Naive thymus-derived CD4-positive, alpha-beta T cell (primary cell): ENCODE measurements at regions not wholly inside any gene's neighbourhood (a gene's known extent, or its start where the extent isn't known, plus 50 kb on each side); places are given as distances from the start of the nearest gene placed in this dataset.

ENCODE experiments used
- ATAC-seq: fragments of 150-1000 bp; cut with Tn5 transposase; 2 replicates; pipeline ENCODE4 v1.10.0; 2021; ENCODE audit warnings: mild to moderate bottlenecking, moderate library complexity
- CTCF ChIA-PET: fragments of 350-600 bp; sonication (Branson Sonifier 250); formaldehyde crosslinking; loops from one replicate; lab custom pipeline; 2021; ENCODE audit warnings: antibody characterized with exemption; lab: Charles Lee
- POLR2A ChIA-PET: fragments of 350-600 bp; sonication (Branson Sonifier 250); formaldehyde crosslinking; loops from one replicate; lab custom pipeline; 2021; ENCODE audit warnings: antibody characterized with exemption, inconsistent platforms; lab: Charles Lee
- DNase-seq, 9 donors: peaks; one replicate each; pipeline versions ENCODE4 v3.0.0 to v3.0.0-alpha.2; 2020 to 2022; ENCODE audit warnings: mixed read lengths in 1 of 9
- H3K27ac ChIP-seq: one replicate; pipeline ENCODE4 v1.7.0; 2013; ENCODE audit warnings: mild to moderate bottlenecking, low read depth, low read length, moderate library complexity
- H3K27me3 ChIP-seq, 2 donors: one replicate each; pipeline ENCODE4 v1.7.0; 2013; ENCODE audit warnings: low read length in 2 of 2, mild to moderate bottlenecking in 2 of 2, moderate library complexity in 2 of 2; ENCODE audit not compliant: control insufficient read depth in 2 of 2, insufficient read depth in 2 of 2
- H3K36me3 ChIP-seq, 3 experiments: 1 replicate in 2 of 3; 2 replicates in 1 of 3; pipeline ENCODE4 v1.7.0; 2013; ENCODE audit warnings: low read length in 3 of 3, mild to moderate bottlenecking in 3 of 3, moderate library complexity in 1 of 3; ENCODE audit not compliant: insufficient read depth in 3 of 3, control insufficient read depth in 2 of 3
- H3K4me1 ChIP-seq, 2 donors: one replicate each; pipeline ENCODE4 v1.7.0; 2013; ENCODE audit warnings: low read length in 2 of 2, mild to moderate bottlenecking in 2 of 2, moderate library complexity in 1 of 2; ENCODE audit not compliant: control insufficient read depth in 2 of 2, insufficient read depth in 2 of 2
- H3K4me3 ChIP-seq: 2 replicates; pipeline ENCODE4 v1.7.0; 2013; ENCODE audit warnings: mild to moderate bottlenecking, low read length
- H3K9me3 ChIP-seq, 3 experiments: 1 replicate in 2 of 3; 2 replicates in 1 of 3; pipeline ENCODE4 v1.7.0; 2013; ENCODE audit warnings: low read length in 3 of 3; ENCODE audit not compliant: control insufficient read depth in 2 of 3
- H3K27ac Mint-ChIP-seq, 9 donors: one replicate each; pipeline ENCODE4 v1.8.0; 2020 to 2022; ENCODE audit warnings: mixed read lengths in 9 of 9, mild to moderate bottlenecking in 8 of 9, moderate library complexity in 5 of 9, inconsistent platforms in 2 of 9
- H3K27me3 Mint-ChIP-seq, 5 donors: one replicate each; pipeline ENCODE4 v1.8.0; 2021 to 2022; ENCODE audit warnings: mixed read lengths in 5 of 5, mild to moderate bottlenecking in 1 of 5
- H3K36me3 Mint-ChIP-seq, 5 donors: one replicate each; pipeline ENCODE4 v1.8.0; 2020 to 2022; ENCODE audit warnings: mixed read lengths in 5 of 5, mild to moderate bottlenecking in 3 of 5, inconsistent platforms in 1 of 5
- H3K4me1 Mint-ChIP-seq, 7 donors: one replicate each; pipeline ENCODE4 v1.8.0; 2020 to 2022; ENCODE audit warnings: mixed read lengths in 7 of 7, mild to moderate bottlenecking in 3 of 7, inconsistent platforms in 1 of 7
- H3K4me3 Mint-ChIP-seq, 10 donors: one replicate each; pipeline ENCODE4 v1.8.0; 2020 to 2022; ENCODE audit warnings: mild to moderate bottlenecking in 10 of 10, mixed read lengths in 10 of 10, moderate library complexity in 6 of 10, inconsistent platforms in 2 of 10
- H3K9me3 Mint-ChIP-seq, 11 donors: one replicate each; pipeline ENCODE4 v1.8.0; 2020 to 2022; ENCODE audit warnings: mixed read lengths in 11 of 11, mild to moderate bottlenecking in 4 of 11, inconsistent platforms in 1 of 11, moderate library complexity in 1 of 11
- intact Hi-C, 2 donors: fragments of 100-400 bp; cut with micrococcal nuclease; formaldehyde crosslinking; loops; one replicate each; pipeline ENCODE4 v1.15.1; 2023

DNA sequence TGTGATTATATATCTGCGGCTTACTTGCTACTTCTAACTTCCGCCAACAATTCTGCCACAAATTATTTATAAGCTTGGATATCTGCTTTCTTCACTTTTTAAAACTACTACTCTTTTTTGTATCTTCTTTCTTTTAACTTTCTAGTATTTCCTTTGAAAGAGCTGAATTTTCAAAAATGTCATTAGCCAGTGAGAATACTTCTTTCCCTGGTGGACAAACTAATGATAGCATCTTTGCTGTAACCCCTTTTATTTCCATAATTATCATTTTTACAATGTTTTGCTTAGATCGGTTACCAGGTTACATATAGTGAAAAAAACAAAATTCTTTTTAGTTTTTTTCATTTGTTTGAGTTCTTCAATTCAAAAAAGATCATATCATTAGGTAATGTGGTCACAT is 355.9 kb upstream of the ADGRL4 start:
- Mint-ChIP-seq H3K4me1 (peaks cover 0 to 2% (median 0%) of the 10 kb centered on the region in 7 donors), H3K27me3 (no peaks in the 10 kb centered on the region), H3K36me3 (no peaks in the 10 kb centered on the region), H3K9me3 (peaks cover 0 to 5% (median 0%) of the 10 kb centered on the region in 11 donors), H3K4me3 (no peak overlapping the region), H3K27ac (no peak overlapping the region)
- H3K4me3 ChIP-seq: no peak overlapping the region
- H3K9me3 ChIP-seq: no peaks in the 10 kb centered on the region
- H3K27ac ChIP-seq: no peak overlapping the region
- ChIA-PET CTCF (no interaction called here), POLR2A (no interaction called here)
- no peaks in the 10 kb centered on the region for H3K36me3 ChIP-seq
- no peaks in the 10 kb centered on the region for H3K27me3 ChIP-seq
- intact Hi-C loops: no loop called here
- no peak for DNase-seq
- no peaks in the 10 kb centered on the region for H3K4me1 ChIP-seq
- ATAC-seq: no peak

DNA sequence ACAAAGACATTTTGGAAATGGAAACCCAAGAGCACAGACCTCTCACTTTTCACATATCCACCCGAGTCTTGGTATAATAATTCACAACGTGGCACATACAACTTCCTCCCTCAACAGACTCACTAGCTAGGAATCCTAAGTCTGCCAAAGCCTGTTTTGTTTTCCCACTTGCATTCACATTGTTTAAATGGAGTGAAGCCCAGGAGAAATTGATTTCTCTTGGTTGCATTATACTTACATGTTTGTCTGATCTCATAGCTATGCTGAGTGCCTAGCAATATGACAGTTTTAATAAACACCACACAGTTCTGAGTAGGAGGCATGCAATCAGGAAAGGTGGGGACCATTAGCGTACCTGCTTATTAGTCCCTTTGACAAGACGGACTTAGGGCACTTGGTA is 348.6 kb upstream of the ADGRL4 start:
- POLR2A ChIA-PET: no interaction called here
- Histone ChIP-seq H3K27me3 (no peaks in the 10 kb centered on the region), H3K4me3 (no peak overlapping the region), H3K9me3 (no peaks in the 10 kb centered on the region), H3K4me1 (no peaks in the 10 kb centered on the region), H3K36me3 (no peaks in the 10 kb centered on the region), H3K27ac (no peak overlapping the region)
- ATAC-seq (no peak), DNase-seq (no peak)
- Mint-ChIP-seq H3K27me3 (no peaks in the 10 kb centered on the region), H3K36me3 (no peaks in the 10 kb centered on the region), H3K27ac (no peak overlapping the region), H3K9me3 (peaks cover 0 to 2% (median 0%) of the 10 kb centered on the region in 11 donors), H3K4me1 (no peaks in the 10 kb centered on the region), H3K4me3 (no peak overlapping the region)
- CTCF ChIA-PET: no interaction called here
- intact Hi-C loops: no loop called here

DNA sequence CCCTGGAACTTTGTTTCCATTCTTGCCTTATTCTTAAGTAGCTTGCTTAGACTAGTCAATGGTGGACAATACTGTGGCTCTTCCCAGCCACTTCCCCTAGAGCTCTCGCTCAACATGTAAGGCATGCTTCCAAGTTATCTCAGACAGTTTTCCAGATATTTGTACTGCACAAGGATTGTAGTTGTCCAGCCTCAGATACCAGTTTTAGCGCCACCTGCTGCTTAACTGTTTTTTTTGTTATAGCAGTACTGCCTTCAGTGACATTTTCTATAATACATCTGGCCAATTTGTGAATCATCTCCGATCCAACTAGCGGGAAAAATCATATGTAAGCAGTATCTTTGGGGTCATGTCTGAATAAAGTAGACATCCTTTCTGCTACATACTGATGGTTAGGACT is 346.7 kb upstream of the ADGRL4 start:
- no peak overlapping the region for H3K4me3 ChIP-seq
- ChIA-PET POLR2A (no interaction called here), CTCF (no interaction called here)
- no peak overlapping the region for H3K27ac ChIP-seq
- no peaks in the 10 kb centered on the region for H3K27me3 Mint-ChIP-seq
- H3K4me3 Mint-ChIP-seq: no peak overlapping the region
- H3K36me3 ChIP-seq: no peaks in the 10 kb centered on the region
- H3K9me3 Mint-ChIP-seq: peaks cover 0 to 2% (median 0%) of the 10 kb centered on the region in 11 donors
- intact Hi-C loops: loop anchor here (1.0 to 5.0 kb wide), 3 partner anchors 512 to 736 kb away; no protein-coding TSS in a partner anchor
- H3K4me1 Mint-ChIP-seq: no peaks in the 10 kb centered on the region
- H3K9me3 ChIP-seq: no peaks in the 10 kb centered on the region
- no peak for DNase-seq
- H3K27ac Mint-ChIP-seq: no peak overlapping the region
- H3K27me3 ChIP-seq: no peaks in the 10 kb centered on the region
- no peak for ATAC-seq
- no peaks in the 10 kb centered on the region for H3K36me3 Mint-ChIP-seq
- H3K4me1 ChIP-seq: no peaks in the 10 kb centered on the region

DNA sequence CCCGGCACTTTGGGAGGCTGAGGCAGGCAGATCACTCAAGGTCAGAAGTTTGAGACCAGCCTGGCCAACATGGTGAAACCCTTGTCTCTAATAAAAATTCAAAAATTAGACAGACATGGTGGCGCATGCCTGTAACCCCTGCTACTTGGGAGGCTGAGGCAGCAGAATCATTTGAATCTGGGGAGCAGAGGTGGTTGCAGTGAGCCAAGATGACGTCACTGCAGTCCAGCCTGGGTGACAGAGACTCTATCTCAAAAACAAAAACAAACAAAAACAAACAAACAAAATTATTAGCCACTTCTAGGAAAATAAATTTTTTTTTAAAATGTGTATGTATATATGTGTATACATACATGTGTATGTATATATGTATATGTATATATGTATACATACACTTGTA is 320.3 kb upstream of the ADGRL4 start:
- Histone ChIP-seq H3K9me3 (peaks cover 0 to 5% (median 0%) of the 10 kb centered on the region in 3 experiments), H3K27ac (no peak overlapping the region), H3K27me3 (no peaks in the 10 kb centered on the region), H3K36me3 (no peaks in the 10 kb centered on the region), H3K4me1 (no peaks in the 10 kb centered on the region), H3K4me3 (no peak overlapping the region)
- H3K36me3 Mint-ChIP-seq: no peaks in the 10 kb centered on the region
- CTCF ChIA-PET: no interaction called here
- no peak for DNase-seq
- no peak overlapping the region for H3K4me3 Mint-ChIP-seq
- no peaks in the 10 kb centered on the region for H3K4me1 Mint-ChIP-seq
- no peak for ATAC-seq
- H3K9me3 Mint-ChIP-seq: peaks cover 0 to 6% (median 2%) of the 10 kb centered on the region in 11 donors
- POLR2A ChIA-PET: no interaction called here
- intact Hi-C loops: no loop called here
- H3K27me3 Mint-ChIP-seq: no peaks in the 10 kb centered on the region
- no peak overlapping the region for H3K27ac Mint-ChIP-seq

DNA sequence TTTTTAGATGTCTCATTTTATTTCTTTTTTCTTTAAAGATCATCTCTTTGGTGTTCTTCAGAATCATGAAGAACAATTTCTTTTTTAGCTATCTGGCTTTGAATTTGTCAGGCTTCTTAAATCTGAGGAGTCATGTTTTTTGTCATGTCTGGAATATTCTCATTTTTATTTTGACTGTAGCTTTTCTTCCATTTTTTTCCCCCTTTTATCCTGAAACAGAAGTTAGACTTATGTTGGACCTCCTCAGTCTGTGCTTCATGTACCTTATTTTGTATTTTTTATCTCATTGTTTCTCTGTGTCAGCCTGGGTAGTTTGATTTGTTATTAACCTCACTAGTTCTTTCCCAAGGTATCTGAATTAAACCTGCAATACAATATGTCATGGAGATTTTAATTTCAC is 319.2 kb upstream of the ADGRL4 start:
- POLR2A ChIA-PET: no interaction called here
- DNase-seq (no peak), ATAC-seq (no peak)
- CTCF ChIA-PET: no interaction called here
- no peak overlapping the region for H3K4me3 ChIP-seq
- Mint-ChIP-seq H3K27ac (no peak overlapping the region), H3K4me1 (no peaks in the 10 kb centered on the region), H3K27me3 (no peaks in the 10 kb centered on the region), H3K9me3 (peaks cover 0 to 6% (median 2%) of the 10 kb centered on the region in 11 donors), H3K4me3 (no peak overlapping the region), H3K36me3 (no peaks in the 10 kb centered on the region)
- H3K27me3 ChIP-seq: no peaks in the 10 kb centered on the region
- H3K36me3 ChIP-seq: no peaks in the 10 kb centered on the region
- H3K4me1 ChIP-seq: no peaks in the 10 kb centered on the region
- no peak overlapping the region for H3K27ac ChIP-seq
- peaks cover 0 to 5% (median 0%) of the 10 kb centered on the region in 3 experiments for H3K9me3 ChIP-seq
- intact Hi-C loops: no loop called here

DNA sequence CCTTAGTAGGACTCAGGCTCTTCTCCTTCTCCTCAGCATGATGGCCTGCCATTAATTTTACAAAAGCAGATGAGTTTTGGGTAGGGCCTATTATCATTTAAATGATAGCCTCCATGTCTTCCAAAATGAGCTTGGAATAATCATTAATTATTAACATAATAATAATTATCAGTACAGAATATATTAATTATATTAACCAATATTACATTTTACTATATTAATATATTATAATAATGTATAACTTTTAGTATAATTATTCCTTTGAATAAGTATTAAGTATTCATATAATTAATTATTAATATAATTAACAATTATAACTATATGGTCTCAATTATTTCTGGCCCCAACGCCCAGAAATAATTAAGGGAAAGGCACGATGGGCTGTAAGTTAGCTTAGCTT is 318.6 kb upstream of the ADGRL4 start:
- H3K4me1 ChIP-seq: no peaks in the 10 kb centered on the region
- Mint-ChIP-seq H3K4me1 (no peaks in the 10 kb centered on the region), H3K27ac (no peak overlapping the region), H3K27me3 (no peaks in the 10 kb centered on the region), H3K4me3 (no peak overlapping the region), H3K36me3 (no peaks in the 10 kb centered on the region), H3K9me3 (peaks cover 0 to 6% (median 2%) of the 10 kb centered on the region in 11 donors)
- no peak overlapping the region for H3K4me3 ChIP-seq
- no peak overlapping the region for H3K27ac ChIP-seq
- ChIA-PET POLR2A (no interaction called here), CTCF (no interaction called here)
- no peaks in the 10 kb centered on the region for H3K36me3 ChIP-seq
- H3K9me3 ChIP-seq: peaks cover 0 to 5% (median 0%) of the 10 kb centered on the region in 3 experiments
- no peaks in the 10 kb centered on the region for H3K27me3 ChIP-seq
- ATAC-seq (no peak), DNase-seq (no peak)
- intact Hi-C loops: no loop called here

DNA sequence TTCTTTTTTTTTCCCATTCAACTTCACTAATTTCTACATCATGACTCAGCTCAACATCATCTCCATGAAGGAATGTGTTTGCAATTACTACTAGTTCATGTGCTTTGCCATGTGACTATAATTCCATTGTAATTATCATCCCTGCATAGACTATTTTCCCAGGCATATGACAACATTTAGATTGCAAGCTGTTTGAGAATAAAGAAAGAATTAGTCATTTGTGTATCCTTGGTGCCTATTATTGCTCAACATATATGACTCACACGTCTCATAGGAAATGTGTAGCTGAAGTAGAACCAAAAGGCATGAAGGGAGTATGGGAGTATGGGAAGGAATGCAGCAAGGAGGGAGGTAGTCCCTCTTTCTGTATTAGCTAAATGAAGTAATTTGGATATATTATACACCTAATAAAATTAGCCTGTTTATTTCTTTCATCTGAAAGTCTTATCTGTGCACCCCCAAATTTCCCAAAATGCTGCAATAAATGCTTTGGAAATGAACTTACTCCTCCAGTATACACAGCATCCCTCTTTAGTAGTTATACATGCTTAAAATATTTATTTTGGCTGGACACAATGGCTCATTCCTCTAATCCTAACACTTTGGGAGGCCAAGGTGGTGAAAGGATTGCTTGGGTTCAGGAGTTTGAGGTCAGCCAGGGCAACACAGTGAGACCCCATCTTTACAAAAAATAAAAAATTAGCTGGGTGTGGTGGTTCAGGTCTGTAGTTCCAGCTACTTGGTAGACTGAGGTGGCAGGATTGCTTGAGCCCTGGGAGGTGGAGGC is 316.9 kb upstream of the ADGRL4 start:
- Histone ChIP-seq H3K9me3 (peaks cover 0 to 5% (median 0%) of the 10 kb centered on the region in 3 experiments), H3K27me3 (no peaks in the 10 kb centered on the region), H3K4me1 (no peaks in the 10 kb centered on the region), H3K36me3 (no peaks in the 10 kb centered on the region), H3K27ac (no peak overlapping the region), H3K4me3 (no peak overlapping the region)
- no peak overlapping the region for H3K27ac Mint-ChIP-seq
- no peaks in the 10 kb centered on the region for H3K27me3 Mint-ChIP-seq
- ChIA-PET CTCF (no interaction called here), POLR2A (no interaction called here)
- no peaks in the 10 kb centered on the region for H3K36me3 Mint-ChIP-seq
- DNase-seq (no peak), ATAC-seq (no peak)
- no peaks in the 10 kb centered on the region for H3K4me1 Mint-ChIP-seq
- intact Hi-C loops: no loop called here
- peaks cover 0 to 6% (median 2%) of the 10 kb centered on the region in 11 donors for H3K9me3 Mint-ChIP-seq
- H3K4me3 Mint-ChIP-seq: no peak overlapping the region
